Right cardiac atrium (tissue), 5 donors: ENCODE measurements at regions not wholly inside any gene's neighbourhood (a gene's known extent, or its start where the extent isn't known, plus 50 kb on each side); places are given as distances from the start of the nearest gene placed in this dataset.
"Not testable (repeated sequence)": the region's sequence is repeated elsewhere in the genome, so short reads cannot be mapped to it uniquely, and the experiment has no call there.

ENCODE experiments used
- ATAC-seq, 2 donors: fragments of 200-7000 bp; cut with Tn5 transposase; one replicate each; pipeline versions ENCODE4 v1.8.0 to v1.9.1; 2020; ENCODE audit warnings: moderate library complexity in 2 of 2, mild to moderate bottlenecking in 1 of 2
- DNase-seq, 3 donors: peaks; one replicate each; pipeline ENCODE4 v3.0.0-alpha.2; 2020
- H3K27ac ChIP-seq: one replicate; pipeline ENCODE4 v1.5.1; 2013; ENCODE audit warnings: mild to moderate bottlenecking, low read length, control low read depth, moderate library complexity
- H3K27me3 ChIP-seq: one replicate; pipeline ENCODE4 v1.6.1; 2013; ENCODE audit not compliant: control insufficient read depth, insufficient read depth
- H3K4me1 ChIP-seq: one replicate; pipeline ENCODE4 v1.6.1; 2013; ENCODE audit warnings: low read length; ENCODE audit not compliant: control insufficient read depth, insufficient read depth
- H3K4me3 ChIP-seq: one replicate; pipeline ENCODE4 v1.5.1; 2013; ENCODE audit warnings: low read length, control low read depth
- H3K9me3 ChIP-seq: one replicate; pipeline ENCODE4 v1.6.1; 2013; ENCODE audit warnings: low read length; ENCODE audit not compliant: control insufficient read depth
- WGBS: extraction: QIAGEN DNeasy Blood & Tissue Kit; methylation state at CpG from one replicate; pipeline ENCODE4 v1.1.7; 2013; 5-methylcytosine and 5-hydroxymethylcytosine counted together
- intact Hi-C, 4 donors: fragments of 100-400 bp; cut with DNase I; formaldehyde crosslinking; loops; one replicate each; pipeline versions ENCODE4 v1.11.0 to v1.14.0; 2022 to 2023
- donor health status: healthy with polysubstance abuse.
- donor health status: DM: no; HTN: yes; CAD: no.
- donor health status: DM: no; HTN: no; CAD: no.
- donor health status: DM: no; HTN: yes; CAD: no; lungs with severe emphysema.
- donor health status: DM: yes; HTN: yes; CAD: no.

DNA sequence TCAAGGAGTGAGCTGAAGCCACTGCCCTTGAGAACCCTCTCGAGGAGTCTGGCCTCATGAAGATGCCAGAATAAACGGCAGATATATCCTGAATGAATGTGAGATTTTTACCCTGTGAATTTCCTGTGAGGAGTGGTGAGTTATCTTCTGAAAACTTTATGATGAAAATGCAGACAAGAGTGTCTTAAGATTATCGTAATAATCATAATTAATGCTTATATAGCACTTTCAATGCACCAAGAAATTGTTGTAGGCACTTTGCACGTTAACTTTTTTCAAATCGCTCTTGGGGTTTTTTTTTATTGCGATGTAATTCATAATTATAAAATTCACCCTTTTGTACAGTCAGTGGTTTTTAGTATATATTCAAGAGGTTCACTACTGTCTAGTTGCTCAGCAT, 2924.6 kb upstream of the OR11H1 start:
- 66% methylated on average over 6 of the region's 6 CpGs for WGBS
- H3K27me3 ChIP-seq, H3K4me3 ChIP-seq, intact Hi-C loops, ATAC-seq, DNase-seq, H3K9me3 ChIP-seq, H3K4me1 ChIP-seq, H3K27ac ChIP-seq: not testable (repeated sequence)

DNA sequence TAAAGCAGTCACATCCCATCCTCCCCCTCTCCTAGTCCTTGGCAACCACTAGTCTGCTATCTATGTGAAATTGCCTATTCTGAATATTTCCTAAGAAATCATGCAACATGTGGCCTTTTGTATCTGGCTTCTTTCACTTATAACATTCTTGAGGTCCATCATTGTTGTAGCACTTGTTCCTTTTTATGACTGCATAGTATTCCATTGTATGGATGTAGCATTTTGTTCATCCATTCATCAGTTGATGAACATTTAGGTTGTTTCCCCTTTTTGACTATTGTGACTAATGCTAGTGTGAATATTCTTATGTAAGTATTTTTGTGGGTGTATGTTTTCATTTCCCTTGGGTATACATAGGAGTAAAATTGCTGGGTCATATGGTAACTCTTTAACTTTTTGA, 2924.2 kb upstream of the OR11H1 start:
- DNase-seq, ATAC-seq, H3K9me3 ChIP-seq, H3K4me3 ChIP-seq, H3K27ac ChIP-seq, intact Hi-C loops, H3K4me1 ChIP-seq, H3K27me3 ChIP-seq: not testable (repeated sequence)

DNA sequence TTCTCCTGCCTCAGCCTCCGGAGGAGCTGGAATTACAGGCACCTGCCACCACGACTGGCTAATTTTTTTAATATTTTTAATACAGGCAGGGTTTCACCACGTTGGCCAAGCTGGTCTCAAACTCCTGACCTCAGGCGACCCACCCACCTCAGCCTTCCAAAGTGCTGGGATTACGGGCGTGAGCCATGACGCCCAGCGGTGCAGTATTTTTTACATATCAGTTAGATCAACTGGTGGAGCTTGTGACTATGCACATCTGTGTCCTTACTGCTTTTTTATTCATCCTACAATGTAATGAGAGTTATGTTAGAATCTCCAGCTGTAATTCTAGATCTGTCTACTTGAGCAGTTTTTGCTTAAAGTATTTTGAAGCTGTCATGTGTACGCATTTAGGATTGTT, 2919.5 kb upstream of the OR11H1 start:
- 64% methylated on average over 8 of the region's 9 CpGs for WGBS
- H3K27ac ChIP-seq, DNase-seq, H3K4me3 ChIP-seq, H3K9me3 ChIP-seq, ATAC-seq, H3K27me3 ChIP-seq, intact Hi-C loops, H3K4me1 ChIP-seq: not testable (repeated sequence)

DNA sequence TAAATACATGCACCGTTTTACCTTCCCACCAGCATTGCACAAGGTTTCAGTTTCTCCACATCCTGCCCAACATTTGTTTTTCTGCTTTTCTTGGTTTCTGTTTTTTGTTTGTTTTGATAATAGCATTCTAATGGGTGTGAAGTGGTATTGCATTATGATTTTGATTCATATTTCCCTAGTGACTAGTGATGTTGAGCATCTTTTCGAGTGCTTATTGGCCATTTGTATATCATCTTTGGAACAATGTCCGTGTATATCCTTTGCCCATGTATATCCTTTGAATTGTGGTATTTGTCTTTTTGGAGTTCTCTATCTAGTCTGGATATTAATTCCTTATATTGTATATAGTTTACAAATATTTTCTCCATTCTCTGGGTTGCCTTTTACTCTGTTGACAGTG, 2914.8 kb upstream of the OR11H1 start:
- Histone ChIP-seq H3K4me3 (no peak overlapping the region), H3K9me3 (no peaks in the 10 kb centered on the region)
- no peak for ATAC-seq

DNA sequence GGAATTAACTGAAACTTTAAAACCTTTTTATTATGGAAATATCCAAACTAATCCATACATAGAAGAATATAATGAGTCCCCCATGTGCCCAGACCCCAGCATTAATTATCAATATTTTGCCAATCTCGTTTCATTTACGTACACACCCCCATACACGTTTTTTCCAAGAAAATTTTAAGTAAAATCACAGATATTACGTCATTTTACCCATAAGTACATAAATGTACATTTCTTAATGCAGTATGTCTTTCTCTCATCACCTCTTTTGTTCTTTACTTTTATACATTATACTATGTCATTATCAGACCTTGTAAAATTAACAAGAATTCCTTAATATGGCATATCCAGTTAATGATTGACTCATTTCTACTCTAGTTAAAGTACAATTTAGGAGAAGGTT, 2914.1 kb upstream of the OR11H1 start:
- ATAC-seq, H3K4me3 ChIP-seq, intact Hi-C loops, H3K27me3 ChIP-seq, H3K27ac ChIP-seq, H3K9me3 ChIP-seq, H3K4me1 ChIP-seq, DNase-seq: not testable (repeated sequence)
- WGBS = 28% methylated on average over 4 of the region's 4 CpGs

More for the DNA sequence above, 2914.8 kb upstream of the OR11H1 start:
- Histone ChIP-seq H3K27ac (no peak overlapping the region), H3K27me3 (no peaks in the 10 kb centered on the region), H3K4me1 (no peaks in the 10 kb centered on the region)
- WGBS = 55% methylated on average over 3 of the region's 3 CpGs
- no peak for DNase-seq
- intact Hi-C loops = no loop called here

DNA sequence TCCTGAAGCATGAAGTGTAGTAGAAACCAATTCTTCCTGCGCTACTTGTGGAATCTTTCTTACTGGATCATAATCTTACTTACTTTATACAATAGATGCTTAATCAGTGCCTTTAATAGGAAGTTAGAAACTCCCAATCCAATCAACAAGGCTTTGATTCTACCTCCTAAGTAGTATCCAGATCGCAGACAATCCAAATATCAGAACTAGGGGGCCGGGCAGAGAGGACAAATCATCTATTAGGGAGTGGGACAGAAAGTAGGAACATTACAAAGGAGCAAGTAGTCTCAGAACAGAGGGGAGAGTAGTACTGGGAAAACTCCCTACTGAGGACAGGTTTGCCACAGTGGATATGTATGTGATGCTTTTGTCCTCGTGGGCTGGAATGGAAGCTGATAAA, 2901.1 kb upstream of the OR11H1 start:
- H3K27ac ChIP-seq, H3K9me3 ChIP-seq, DNase-seq, H3K4me1 ChIP-seq, intact Hi-C loops, H3K27me3 ChIP-seq, ATAC-seq, H3K4me3 ChIP-seq: not testable (repeated sequence)
- 52% methylated on average over 4 of the region's 4 CpGs for WGBS

DNA sequence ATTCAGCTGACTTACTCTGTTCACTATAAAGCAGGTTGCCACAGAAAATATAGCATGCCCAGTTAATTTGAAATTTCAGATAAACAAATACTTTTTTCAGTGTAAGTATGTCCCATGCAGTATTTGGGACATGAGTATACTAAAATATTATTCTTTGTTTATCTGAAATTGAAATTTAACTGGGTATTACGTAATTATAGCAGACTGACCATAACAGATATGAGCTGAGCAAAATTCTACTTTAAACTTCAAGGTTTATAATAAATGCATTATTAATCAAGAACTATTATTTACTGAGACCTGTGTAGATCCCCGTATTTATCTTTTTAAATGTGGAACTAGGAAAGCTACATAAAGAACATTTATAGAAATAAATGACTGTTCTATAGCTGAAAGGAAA, 2898.2 kb upstream of the OR11H1 start:
- H3K27ac ChIP-seq, H3K27me3 ChIP-seq, ATAC-seq, H3K4me1 ChIP-seq, H3K4me3 ChIP-seq, H3K9me3 ChIP-seq, DNase-seq, intact Hi-C loops: not testable (repeated sequence)
- 43% methylated on average over 2 of the region's 2 CpGs for WGBS

DNA sequence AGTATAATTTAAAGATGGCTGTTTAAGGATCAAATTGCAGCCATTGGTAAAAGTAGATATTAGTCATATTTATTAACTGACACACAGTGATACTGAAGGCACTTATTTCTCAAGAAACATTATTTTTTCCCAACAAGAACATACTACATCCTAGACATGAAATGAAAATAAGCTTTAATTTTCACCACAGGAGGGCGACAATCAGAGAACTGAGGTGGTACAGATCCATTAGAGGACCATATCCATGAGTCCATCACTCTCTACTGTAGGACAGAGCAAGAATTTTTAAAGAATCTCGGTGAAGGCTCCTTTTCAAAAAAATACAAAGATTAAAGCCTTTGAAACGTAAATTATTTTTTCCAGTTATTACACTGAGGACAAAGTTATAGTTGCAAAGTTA, 2897.0 kb upstream of the OR11H1 start:
- H3K4me3 ChIP-seq, intact Hi-C loops, H3K9me3 ChIP-seq, ATAC-seq, DNase-seq, H3K4me1 ChIP-seq, H3K27ac ChIP-seq, H3K27me3 ChIP-seq: not testable (repeated sequence)
- WGBS = 29% methylated on average over 3 of the region's 3 CpGs

DNA sequence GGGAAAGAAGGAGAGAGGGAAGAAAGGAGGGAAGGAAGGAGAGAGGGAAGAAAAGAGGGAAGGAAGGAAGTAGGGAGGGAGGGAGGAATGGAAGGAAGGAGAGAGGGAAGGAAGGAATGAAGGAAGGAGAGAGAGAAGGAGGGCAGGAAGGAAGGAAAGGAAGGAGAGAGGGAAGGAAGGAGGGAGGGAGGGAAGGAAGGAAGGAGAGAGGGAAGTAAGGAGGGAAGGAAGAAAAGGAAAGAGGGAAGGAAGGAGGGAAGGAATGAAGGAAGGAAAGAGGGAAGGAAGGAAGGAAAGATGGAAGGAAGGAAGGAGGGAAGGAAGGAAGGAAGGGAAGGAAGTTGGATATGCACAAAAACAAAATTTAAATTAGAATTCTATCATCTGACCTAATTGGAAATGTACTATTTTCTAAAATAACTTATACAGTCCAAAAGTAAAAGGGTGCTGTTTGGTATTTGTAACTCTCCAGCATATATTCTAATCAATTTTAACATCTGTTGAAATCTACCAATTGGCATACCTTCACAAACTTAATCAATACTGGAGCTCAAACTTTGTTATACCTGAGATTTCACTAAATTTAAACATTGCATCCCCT, 2890.3 kb upstream of the OR11H1 start:
- H3K4me1 ChIP-seq, H3K4me3 ChIP-seq, DNase-seq, intact Hi-C loops, H3K27me3 ChIP-seq, H3K27ac ChIP-seq, H3K9me3 ChIP-seq, ATAC-seq: not testable (repeated sequence)

DNA sequence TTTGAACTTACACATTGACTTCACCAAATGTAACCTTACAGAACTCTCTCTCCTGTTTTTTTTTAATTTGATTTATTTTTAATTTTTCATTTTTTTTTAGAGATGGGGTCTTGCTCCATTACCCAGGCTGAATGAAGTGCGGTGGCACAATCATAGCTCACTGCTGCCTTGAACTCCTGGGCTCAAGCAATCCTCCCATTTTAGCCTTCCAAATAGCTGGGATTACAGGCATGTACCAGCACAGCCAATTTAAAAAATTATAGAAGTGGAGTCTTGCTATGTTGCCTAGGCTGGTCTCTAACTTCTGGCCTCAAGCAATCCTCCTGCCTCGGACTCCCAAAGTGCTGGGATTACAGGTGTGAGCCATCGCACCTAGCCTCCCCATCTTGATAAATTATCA, 2889.7 kb upstream of the OR11H1 start:
- 71% methylated on average over 3 of the region's 3 CpGs for WGBS
- H3K27me3 ChIP-seq, ATAC-seq, DNase-seq, H3K4me3 ChIP-seq, H3K4me1 ChIP-seq, H3K9me3 ChIP-seq, H3K27ac ChIP-seq, intact Hi-C loops: not testable (repeated sequence)
